Lower leg skin (tissue), 4 donors: ENCODE measurements at regions not wholly inside any gene's neighbourhood (a gene's known extent, or its start where the extent isn't known, plus 50 kb on each side); places are given as distances from the start of the nearest gene placed in this dataset.

Source experiments
- DNase-seq, 2 donors: peaks; one replicate each; pipeline ENCODE4 v3.0.0-alpha.2; 2019; ENCODE audit warnings: low spot score in 2 of 2
- H3K4me3 ChIP-seq: fragments of 200-600 bp; sonication (generic); 2 replicates; pipeline ENCODE4 v1.5.1; 2017; ENCODE audit warnings: mild to moderate bottlenecking, low read depth; ENCODE audit not compliant: poor library complexity, severe bottlenecking
- CTCF ChIP-seq, 3 donors: fragments of 450-650 bp; IDR thresholded peaks; one replicate each; pipeline ENCODE4 v1.5.1; 2016; ENCODE audit warnings: antibody characterized with exemption in 3 of 3, mild to moderate bottlenecking in 3 of 3, moderate library complexity in 2 of 3
- POLR2A ChIP-seq, 2 donors: fragments of 450-650 bp; IDR thresholded peaks; one replicate each; pipeline ENCODE4 v1.6.1; 2016 to 2017; ENCODE audit warnings: antibody characterized with exemption in 2 of 2, mild to moderate bottlenecking in 1 of 2, moderate library complexity in 1 of 2
- WGBS, 2 donors: methylation state at CpG; one replicate each; pipeline ENCODE4 v1.1.5; 2018; 5-methylcytosine and 5-hydroxymethylcytosine counted together
- intact Hi-C: fragments of 100-400 bp; cut with DNase I; formaldehyde crosslinking; loops from one replicate; pipeline ENCODE4 v1.15.0; 2023; ENCODE audit warnings: low total_unique reads

- no peak overlapping the region for H3K4me3 ChIP-seq
- 47 to 68% methylated on average over 1 of the region's 1 CpG for WGBS, 2 donors
- no peak for TF ChIP-seq POLR2A (IDR thresholded peaks at IDR 0.05)
- no peak for TF ChIP-seq CTCF (IDR thresholded peaks at IDR 0.05)
- intact Hi-C loops: no loop called here
- DNase-seq: no peak
Observed at GRCh38 chr5:115024922-115025321, 144.8 kb downstream of the TRIM36 start.

DNA sequence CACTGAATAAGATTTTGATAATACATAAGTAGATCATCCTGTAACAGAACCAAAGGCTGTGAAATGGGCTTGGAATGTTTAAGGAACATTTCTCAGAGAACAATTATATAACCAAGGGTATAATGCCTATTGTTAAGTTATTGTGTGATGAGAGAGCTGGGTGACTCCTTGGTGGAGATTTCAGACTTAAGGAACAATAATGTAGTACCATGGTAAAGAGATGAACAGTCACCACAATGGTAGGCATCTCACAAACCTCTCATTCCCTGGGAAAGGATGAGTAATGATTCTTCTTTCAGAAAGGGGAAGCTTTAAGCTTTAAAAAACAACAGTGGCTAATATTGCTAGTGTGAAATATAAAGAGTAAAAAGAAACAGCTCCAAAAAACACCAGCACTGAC, 147.4 kb downstream of the TRIM36 start:
- H3K4me3 ChIP-seq: no peak overlapping the region
- TF ChIP-seq CTCF (IDR thresholded peaks at IDR 0.05) (no peak), POLR2A (IDR thresholded peaks at IDR 0.05) (no peak)
- intact Hi-C loops: no loop called here
- DNase-seq: no peak

- intact Hi-C loops: no loop called here
- H3K4me3 ChIP-seq: no peak overlapping the region
- no peak for TF ChIP-seq CTCF (IDR thresholded peaks at IDR 0.05)
- TF ChIP-seq POLR2A (IDR thresholded peaks at IDR 0.05): no peak
- DNase-seq: no peak
- 70 to 73% methylated on average over 1 of the region's 1 CpG for WGBS, 2 donors
Observed at GRCh38 chr5:115016646-115017045, 153.1 kb downstream of the TRIM36 start.

GRCh38 chr5:114999176-114999575, 170.5 kb downstream of the TRIM36 start:
- no peak for DNase-seq
- WGBS, 2 donors: 89 to 95% methylated on average over 10 to 11 of the region's 11 CpGs
- no peak overlapping the region for H3K4me3 ChIP-seq
- intact Hi-C loops: no loop called here
- TF ChIP-seq POLR2A (IDR thresholded peaks at IDR 0.05) (no peak), CTCF (IDR thresholded peaks at IDR 0.05) (no peak)

GRCh38 chr5:114989512-114989911, 180.2 kb downstream of the TRIM36 start:
- no peak for DNase-seq
- intact Hi-C loops: no loop called here
- no peak for TF ChIP-seq POLR2A (IDR thresholded peaks at IDR 0.05)
- no peak for TF ChIP-seq CTCF (IDR thresholded peaks at IDR 0.05)
- WGBS, 2 donors: 82 to 83% methylated on average over 5 to 8 of the region's 10 CpGs
- no peak overlapping the region for H3K4me3 ChIP-seq

- no peak for TF ChIP-seq CTCF (IDR thresholded peaks at IDR 0.05)
- no peak for TF ChIP-seq POLR2A (IDR thresholded peaks at IDR 0.05)
- 73 to 80% methylated on average over 2 of the region's 2 CpGs for WGBS, 2 donors
- DNase-seq: no peak
- H3K4me3 ChIP-seq: no peak overlapping the region
- intact Hi-C loops: no loop called here
Observed at GRCh38 chr5:114988096-114988495, 181.6 kb downstream of the TRIM36 start.
